GM21390 (cell line): ENCODE measurements at regions not wholly inside any gene's neighbourhood (a gene's known extent, or its start where the extent isn't known, plus 50 kb on each side); places are given as distances from the start of the nearest gene placed in this dataset.

ENCODE experiments used
- ATAC-seq: cut with Tn5 transposase; IDR thresholded peaks from one replicate; pipeline ENCODE4 v1.9.1; 2021; ENCODE audit not compliant: unreplicated experiment

GRCh38 chr20:50455656-50456451 lies 54.3 kb upstream of the PTPN1 start:
- no peak for ATAC-seq

DNA sequence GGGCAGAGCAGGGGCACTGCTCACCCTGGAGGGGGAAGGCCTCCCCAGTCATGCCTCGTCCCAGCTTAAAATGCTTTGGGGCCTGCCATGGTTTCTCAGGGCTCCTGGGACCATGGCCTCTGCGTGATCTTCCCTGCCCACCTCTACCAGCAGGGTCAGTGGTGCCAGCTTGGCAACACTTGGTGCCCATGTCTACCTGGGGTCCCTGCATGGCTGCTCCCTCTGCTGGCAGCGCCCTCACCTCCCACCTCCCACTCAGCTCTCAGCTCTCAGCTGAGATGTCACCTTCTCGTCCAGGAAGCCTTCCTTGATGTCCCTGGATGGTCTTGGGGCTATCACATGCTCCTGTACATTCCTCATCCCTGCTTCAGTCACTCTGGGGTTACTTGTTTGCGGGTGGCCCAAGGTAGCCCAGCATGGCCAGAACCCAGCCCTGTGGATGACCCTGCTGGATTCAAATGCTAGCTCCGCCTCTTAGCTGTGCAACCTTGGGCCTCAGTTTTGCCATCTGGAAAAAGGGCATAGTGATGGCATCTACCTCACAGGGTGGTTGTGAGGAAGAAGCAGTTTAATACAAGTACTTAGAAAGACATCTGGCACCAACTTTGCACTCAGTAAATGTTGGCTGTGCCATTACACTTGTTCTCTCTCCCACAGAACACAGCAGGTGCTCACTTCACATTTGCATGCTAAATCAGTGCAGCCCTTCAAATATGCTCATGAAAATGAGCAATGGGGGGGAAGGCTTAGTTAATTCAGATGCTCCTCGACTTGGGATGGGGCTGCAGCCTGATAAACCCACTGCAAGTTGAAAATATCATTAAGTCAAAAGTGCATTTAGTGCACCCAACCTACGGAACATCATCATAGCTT lies 53.5 kb upstream of the PTPN1 start:
- ATAC-seq: no peak

- ATAC-seq: no peak
Observed at GRCh38 chr20:50459124-50459918, 50.9 kb upstream of the PTPN1 start.

GRCh38 chr20:50460115-50460607 lies 50.0 kb upstream of the PTPN1 start:
- ATAC-seq: no peak
